K562 (cell line): ENCODE measurements at regions not wholly inside any gene's neighbourhood (a gene's known extent, or its start where the extent isn't known, plus 50 kb on each side); places are given as distances from the start of the nearest gene placed in this dataset.

Source experiments
- ATAC-seq: fragments of 200-7000 bp; cut with Tn5 transposase; 3 replicates; pipeline ENCODE4 v1.9.1; 2020; ENCODE audit warnings: moderate library complexity
- BruUV-seq: library from RNA; stranded (reverse); fragments of 400-500 nt; replicated peaks from 2 replicates; lab custom pipeline; 2021; lab: Mats Ljungman, UMichigan
- CTCF ChIA-PET: fragments of 300-600 bp; formaldehyde crosslinking; extraction: SDS; loops from one replicate; lab custom pipeline; 2021; ENCODE audit warnings: low intra/inter-chr PET ratio; lab: Yijun Ruan, JAX
- POLR2A ChIA-PET: fragments of 300-600, 350-650 bp; sonication (Branson Sonifier 250); formaldehyde crosslinking; extraction: SDS; loops from one replicate; lab custom pipeline; 2021; ENCODE audit warnings: antibody characterized with exemption, inconsistent platforms; lab: Yijun Ruan, JAX
- DNase-seq, 4 experiments: peaks; one replicate each; pipeline versions ENCODE4 v3.0.0 to v3.0.0-alpha.2; 2011 to 2018; ENCODE audit warnings: low spot score in 3 of 4, mixed read lengths in 3 of 4; ENCODE audit errors: extremely low read depth in 1 of 4
- FAIRE-seq: peaks from 2 replicates; lab custom pipeline; 2011; peaks lifted over from hg19 to GRCh38; lab: Jason Lieb, UNC
- H2AFZ ChIP-seq: 2 replicates; pipeline ENCODE4 v1.6.0; 2011; ENCODE audit warnings: low read depth, low read length, control low read depth, inconsistent platforms
- H3K27ac ChIP-seq: fragments of 200-600 bp; 3 replicates; pipeline ENCODE4 v1.8.0; 2011; ENCODE audit warnings: low read depth, mild to moderate bottlenecking, control low read depth, inconsistent platforms, low read length, moderate library complexity, mixed read lengths; ENCODE audit errors: extremely low read depth
- H3K27me3 ChIP-seq, 2 experiments: fragments of 300-600 bp in 1 of 2; 2 replicates in 1 of 2; 3 replicates in 1 of 2; pipeline versions ENCODE4 v1.6.0 to v1.8.0; 2011; ENCODE audit warnings: inconsistent platforms in 2 of 2, low read length in 2 of 2, mild to moderate bottlenecking in 1 of 2, mixed read lengths in 1 of 2, moderate library complexity in 1 of 2; ENCODE audit not compliant: control insufficient read depth in 2 of 2, insufficient read depth in 2 of 2
- H3K36me3 ChIP-seq: fragments of 300-600 bp; 3 replicates; pipeline ENCODE4 v1.8.0; 2011; ENCODE audit warnings: mild to moderate bottlenecking, low read length, inconsistent platforms; ENCODE audit not compliant: control insufficient read depth, insufficient read depth
- H3K4me1 ChIP-seq, 2 experiments: fragments of 200-600 bp in 1 of 2; replicated peaks in 1 of 2; 2 replicates in 1 of 2; 3 replicates in 1 of 2; pipeline versions ENCODE4 v1.5.1 to v1.8.0; 2011; ENCODE audit warnings: inconsistent platforms in 2 of 2, low read length in 2 of 2, mild to moderate bottlenecking in 1 of 2, mixed read lengths in 1 of 2, moderate library complexity in 1 of 2; ENCODE audit not compliant: control insufficient read depth in 2 of 2, insufficient read depth in 2 of 2
- H3K4me2 ChIP-seq: 2 replicates; pipeline ENCODE4 v1.6.1; 2011; ENCODE audit warnings: low read length, control low read depth, inconsistent platforms, mixed read lengths; ENCODE audit not compliant: insufficient read depth
- H3K4me3 ChIP-seq: fragments of 200-600 bp; sonication (generic), shearing (Covaris generic); 2 replicates; pipeline ENCODE4 v1.5.1; 2016; ENCODE audit warnings: control low read depth, inconsistent platforms
- H3K79me2 ChIP-seq: fragments of 200-600 bp; 3 replicates; pipeline ENCODE4 v1.8.0; 2011; ENCODE audit warnings: low read length, inconsistent platforms; ENCODE audit not compliant: control insufficient read depth, insufficient read depth
- H3K9ac ChIP-seq, 2 experiments: 2 replicates each; pipeline versions ENCODE4 v1.6.0 to v1.6.1; 2011; ENCODE audit warnings: low read depth in 2 of 2, low read length in 2 of 2, control low read depth in 1 of 2, inconsistent platforms in 1 of 2, mild to moderate bottlenecking in 1 of 2, mixed read lengths in 1 of 2; ENCODE audit not compliant: insufficient read depth in 1 of 2
- H3K9me1 ChIP-seq: one replicate; pipeline ENCODE4 v1.6.0; 2011; ENCODE audit warnings: inconsistent platforms, mild to moderate bottlenecking, low read length, moderate library complexity; ENCODE audit not compliant: control insufficient read depth, insufficient read depth
- H3K9me3 ChIP-seq: replicated peaks from 2 replicates; pipeline ENCODE4 v1.5.1; 2011; ENCODE audit warnings: low read depth, low read length, inconsistent platforms; ENCODE audit not compliant: control insufficient read depth, insufficient read depth
- H4K20me1 ChIP-seq: replicated peaks from 2 replicates; pipeline ENCODE4 v1.6.1; 2011; ENCODE audit warnings: low read length, inconsistent platforms, mixed read lengths; ENCODE audit not compliant: control insufficient read depth, insufficient read depth
- CEBPB ChIP-seq: fragments of 450-650 bp; IDR thresholded peaks from 2 replicates; pipeline ENCODE4 v1.6.1; 2016; ENCODE audit warnings: missing genetic modification characterization, missing compliant biosample characterization
- CHCHD3 ChIP-seq: fragments of 250-450 bp; sonication (Bioruptor Pico); IDR thresholded peaks from 2 replicates; pipeline ENCODE4 v2.1.2; 2022; ENCODE audit warnings: mild to moderate bottlenecking
- EZH2 ChIP-seq: IDR thresholded peaks from 2 replicates; pipeline ENCODE4 v1.6.1; 2012; ENCODE audit warnings: low read depth, mild to moderate bottlenecking, inconsistent platforms, low read length, borderline replicate concordance
- HIVEP1 ChIP-seq: fragments of 250-450 bp; sonication (Bioruptor Pico); IDR thresholded peaks from 2 replicates; pipeline ENCODE4 v1.4.0; 2020; ENCODE audit warnings: mild to moderate bottlenecking
- NCOA1 ChIP-seq: fragments of 450-650 bp; IDR thresholded peaks from 2 replicates; pipeline ENCODE4 v1.6.1; 2016; ENCODE audit warnings: low read depth
- NCOR1 ChIP-seq: fragments of 450-650 bp; IDR thresholded peaks from 2 replicates; pipeline ENCODE4 v1.6.1; 2016; ENCODE audit warnings: mild to moderate bottlenecking, moderate library complexity
- PYGO2 ChIP-seq: fragments of 450-650 bp; IDR thresholded peaks from 2 replicates; pipeline ENCODE4 v1.6.1; 2016; ENCODE audit warnings: mild to moderate bottlenecking, missing genetic modification characterization, moderate library complexity, missing compliant biosample characterization
- RBM39 ChIP-seq: fragments of 200-400 bp; formaldehyde crosslinking; optimal IDR thresholded peaks from 2 replicates; pipeline ENCODE3; 2018; ENCODE audit warnings: low read depth, low read length
- ZNF695 ChIP-seq: fragments of 450-650 bp; formaldehyde crosslinking; IDR thresholded peaks from 2 replicates; pipeline ENCODE4 v1.4.0; 2020; ENCODE audit warnings: mild to moderate bottlenecking, moderate library complexity
- ZNF780A ChIP-seq: fragments of 250-450 bp; sonication (Bioruptor Pico); IDR thresholded peaks from 2 replicates; pipeline ENCODE4 v1.5.0; 2021; ENCODE audit warnings: mild to moderate bottlenecking
- WGBS: fragments of 100-300 bp; shearing (Covaris generic); methylation state at CpG from one replicate; pipeline ENCODE4 v1.1.6; 2016; ENCODE audit warnings: low coverage, mixed read lengths; ENCODE audit not compliant: insufficient coverage; ENCODE audit errors: missing lambda C conversion rate; 5-methylcytosine and 5-hydroxymethylcytosine counted together
- in situ Hi-C: fragments of 300-500 bp; cut with MboI; formaldehyde crosslinking; loops from 4 replicates; pipeline ENCODE4 v1.15.0; 2018; ENCODE audit warnings: inconsistent platforms, mixed read lengths
- intact Hi-C: fragments of 100-400 bp; cut with micrococcal nuclease; formaldehyde crosslinking; loops from 2 replicates; pipeline ENCODE4 v1.14.2; 2022
- TF ChIP-seq, protein P1 (sequence below): fragments of 450-650 bp; IDR thresholded peaks from 2 replicates; pipeline ENCODE4 v1.6.1; 2017; ENCODE audit warnings: antibody characterized with exemption
- TF ChIP-seq, protein P2 (sequence below): fragments of 150-350 bp; conservative IDR thresholded peaks from 2 replicates; pipeline ENCODE4 v1.6.1; 2014; ENCODE audit warnings: low read length
- TF ChIP-seq, protein P3 (sequence below): fragments of 250-450 bp; sonication (Bioruptor Pico); IDR thresholded peaks from 2 replicates; pipeline ENCODE4 v1.5.0; 2022; ENCODE audit warnings: mild to moderate bottlenecking
- TF ChIP-seq, protein P4 (sequence below): fragments of 450-650 bp; conservative IDR thresholded peaks from 2 replicates; pipeline ENCODE4 v1.6.1; 2016; ENCODE audit warnings: missing genetic modification characterization, low read depth, mild to moderate bottlenecking, missing compliant biosample characterization, moderate library complexity
- TF ChIP-seq, protein P5 (sequence below): fragments of 250-450 bp; sonication (Bioruptor Pico); IDR thresholded peaks from 2 replicates; pipeline ENCODE4 v1.8.0; 2021; ENCODE audit warnings: moderate library complexity, mild to moderate bottlenecking, inconsistent platforms

DNA sequence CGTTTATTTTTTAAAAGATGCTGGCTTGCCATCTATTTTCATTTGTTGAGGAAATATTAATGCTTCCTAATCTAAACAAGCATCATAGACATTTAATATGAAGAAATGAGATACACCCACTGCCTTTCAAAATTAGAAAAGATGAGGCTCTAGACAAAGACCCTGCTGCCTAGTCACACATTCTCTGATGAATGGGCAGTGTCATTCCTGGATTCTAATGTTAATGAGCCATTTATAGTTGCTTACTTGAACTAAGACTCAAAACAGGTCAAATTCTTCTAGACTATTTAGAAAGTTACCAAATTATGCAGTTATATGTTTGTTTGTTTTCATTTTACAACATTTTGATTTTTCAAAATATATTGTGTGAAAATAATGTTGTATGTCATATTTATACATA, 237.6 kb downstream of the CDH7 start (continued):
- TF ChIP-seq EZH2, result no peak
- TF ChIP-seq, all 486 proteins: peak for 0

DNA sequence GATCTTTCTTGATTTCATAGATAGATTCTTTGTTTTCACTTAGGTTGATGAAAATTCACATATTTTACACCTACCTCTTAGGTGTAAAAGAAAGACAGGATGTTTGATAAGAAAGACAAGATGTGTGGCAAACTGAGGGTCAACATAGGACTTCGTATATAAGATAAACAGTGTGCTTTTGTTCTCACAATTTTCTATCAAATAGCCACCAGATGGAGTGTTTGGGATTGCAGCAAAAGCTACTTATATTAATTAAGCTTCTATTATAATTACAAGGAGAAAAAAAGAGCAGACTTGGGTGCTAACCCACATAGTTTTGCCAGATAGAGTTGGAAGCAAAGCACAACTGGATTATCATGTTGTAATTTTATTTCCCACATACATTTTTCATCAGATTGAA, 232.9 kb downstream of the CDH7 start:
- Histone ChIP-seq H3K27me3 (no peaks in the 10 kb centered on the region), H3K4me3 (no peak overlapping the region), H3K79me2 (no peaks in the 10 kb centered on the region), H4K20me1 (no peaks in the 10 kb centered on the region), H3K4me2 (no peak overlapping the region), H3K27ac (no peak overlapping the region), H3K9ac (no peak overlapping the region), H3K36me3 (no peaks in the 10 kb centered on the region), H3K4me1 (no peaks in the 10 kb centered on the region), H3K9me1 (no peaks in the 10 kb centered on the region), H2AFZ (no peak overlapping the region), H3K9me3 (no peaks in the 10 kb centered on the region)
- POLR2A ChIA-PET, result no interaction called here
- 0% methylated on average over 1 of the region's 1 CpG for WGBS
- no TSS peak for BruUV-seq
- intact Hi-C loops (no loop called here), in situ Hi-C loops (no loop called here)
- FAIRE-seq (no peak), DNase-seq (no peak), ATAC-seq (no peak)
- CTCF ChIA-PET, result no interaction called here
- TF ChIP-seq PYGO2 (tag) (no peak), CHCHD3 (CRISPR knock-in tag) (no peak), NCOA1 (no peak), ZNF780A (CRISPR knock-in tag) (no peak), CEBPB (tag) (no peak), HIVEP1 (CRISPR knock-in tag) (no peak), NCOR1 (no peak), RBM39 (no peak), ZNF695 (CRISPR knock-in tag) (no peak)
- TF ChIP-seq, protein P1, sequence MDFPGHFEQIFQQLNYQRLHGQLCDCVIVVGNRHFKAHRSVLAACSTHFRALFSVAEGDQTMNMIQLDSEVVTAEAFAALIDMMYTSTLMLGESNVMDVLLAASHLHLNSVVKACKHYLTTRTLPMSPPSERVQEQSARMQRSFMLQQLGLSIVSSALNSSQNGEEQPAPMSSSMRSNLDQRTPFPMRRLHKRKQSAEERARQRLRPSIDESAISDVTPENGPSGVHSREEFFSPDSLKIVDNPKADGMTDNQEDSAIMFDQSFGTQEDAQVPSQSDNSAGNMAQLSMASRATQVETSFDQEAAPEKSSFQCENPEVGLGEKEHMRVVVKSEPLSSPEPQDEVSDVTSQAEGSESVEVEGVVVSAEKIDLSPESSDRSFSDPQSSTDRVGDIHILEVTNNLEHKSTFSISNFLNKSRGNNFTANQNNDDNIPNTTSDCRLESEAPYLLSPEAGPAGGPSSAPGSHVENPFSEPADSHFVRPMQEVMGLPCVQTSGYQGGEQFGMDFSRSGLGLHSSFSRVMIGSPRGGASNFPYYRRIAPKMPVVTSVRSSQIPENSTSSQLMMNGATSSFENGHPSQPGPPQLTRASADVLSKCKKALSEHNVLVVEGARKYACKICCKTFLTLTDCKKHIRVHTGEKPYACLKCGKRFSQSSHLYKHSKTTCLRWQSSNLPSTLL, result no peak
- TF ChIP-seq, protein P2, sequence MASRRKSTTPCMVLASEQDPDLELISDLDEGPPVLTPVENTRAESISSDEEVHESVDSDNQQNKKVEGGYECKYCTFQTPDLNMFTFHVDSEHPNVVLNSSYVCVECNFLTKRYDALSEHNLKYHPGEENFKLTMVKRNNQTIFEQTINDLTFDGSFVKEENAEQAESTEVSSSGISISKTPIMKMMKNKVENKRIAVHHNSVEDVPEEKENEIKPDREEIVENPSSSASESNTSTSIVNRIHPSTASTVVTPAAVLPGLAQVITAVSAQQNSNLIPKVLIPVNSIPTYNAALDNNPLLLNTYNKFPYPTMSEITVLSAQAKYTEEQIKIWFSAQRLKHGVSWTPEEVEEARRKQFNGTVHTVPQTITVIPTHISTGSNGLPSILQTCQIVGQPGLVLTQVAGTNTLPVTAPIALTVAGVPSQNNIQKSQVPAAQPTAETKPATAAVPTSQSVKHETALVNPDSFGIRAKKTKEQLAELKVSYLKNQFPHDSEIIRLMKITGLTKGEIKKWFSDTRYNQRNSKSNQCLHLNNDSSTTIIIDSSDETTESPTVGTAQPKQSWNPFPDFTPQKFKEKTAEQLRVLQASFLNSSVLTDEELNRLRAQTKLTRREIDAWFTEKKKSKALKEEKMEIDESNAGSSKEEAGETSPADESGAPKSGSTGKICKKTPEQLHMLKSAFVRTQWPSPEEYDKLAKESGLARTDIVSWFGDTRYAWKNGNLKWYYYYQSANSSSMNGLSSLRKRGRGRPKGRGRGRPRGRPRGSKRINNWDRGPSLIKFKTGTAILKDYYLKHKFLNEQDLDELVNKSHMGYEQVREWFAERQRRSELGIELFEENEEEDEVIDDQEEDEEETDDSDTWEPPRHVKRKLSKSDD, result no peak
- TF ChIP-seq, protein P3, sequence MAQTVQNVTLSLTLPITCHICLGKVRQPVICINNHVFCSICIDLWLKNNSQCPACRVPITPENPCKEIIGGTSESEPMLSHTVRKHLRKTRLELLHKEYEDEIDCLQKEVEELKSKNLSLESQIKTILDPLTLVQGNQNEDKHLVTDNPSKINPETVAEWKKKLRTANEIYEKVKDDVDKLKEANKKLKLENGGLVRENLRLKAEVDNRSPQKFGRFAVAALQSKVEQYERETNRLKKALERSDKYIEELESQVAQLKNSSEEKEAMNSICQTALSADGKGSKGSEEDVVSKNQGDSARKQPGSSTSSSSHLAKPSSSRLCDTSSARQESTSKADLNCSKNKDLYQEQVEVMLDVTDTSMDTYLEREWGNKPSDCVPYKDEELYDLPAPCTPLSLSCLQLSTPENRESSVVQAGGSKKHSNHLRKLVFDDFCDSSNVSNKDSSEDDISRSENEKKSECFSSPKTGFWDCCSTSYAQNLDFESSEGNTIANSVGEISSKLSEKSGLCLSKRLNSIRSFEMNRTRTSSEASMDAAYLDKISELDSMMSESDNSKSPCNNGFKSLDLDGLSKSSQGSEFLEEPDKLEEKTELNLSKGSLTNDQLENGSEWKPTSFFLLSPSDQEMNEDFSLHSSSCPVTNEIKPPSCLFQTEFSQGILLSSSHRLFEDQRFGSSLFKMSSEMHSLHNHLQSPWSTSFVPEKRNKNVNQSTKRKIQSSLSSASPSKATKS, result no peak
- TF ChIP-seq, protein P4, sequence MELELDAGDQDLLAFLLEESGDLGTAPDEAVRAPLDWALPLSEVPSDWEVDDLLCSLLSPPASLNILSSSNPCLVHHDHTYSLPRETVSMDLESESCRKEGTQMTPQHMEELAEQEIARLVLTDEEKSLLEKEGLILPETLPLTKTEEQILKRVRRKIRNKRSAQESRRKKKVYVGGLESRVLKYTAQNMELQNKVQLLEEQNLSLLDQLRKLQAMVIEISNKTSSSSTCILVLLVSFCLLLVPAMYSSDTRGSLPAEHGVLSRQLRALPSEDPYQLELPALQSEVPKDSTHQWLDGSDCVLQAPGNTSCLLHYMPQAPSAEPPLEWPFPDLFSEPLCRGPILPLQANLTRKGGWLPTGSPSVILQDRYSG (tag), result no peak
- TF ChIP-seq, protein P5, sequence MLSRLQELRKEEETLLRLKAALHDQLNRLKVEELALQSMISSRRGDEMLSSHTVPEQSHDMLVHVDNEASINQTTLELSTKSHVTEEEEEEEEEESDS (CRISPR knock-in tag), result no peak
